Panc1 (cell line): ENCODE measurements at regions not wholly inside any gene's neighbourhood (a gene's known extent, or its start where the extent isn't known, plus 50 kb on each side); places are given as distances from the start of the nearest gene placed in this dataset.

Experiments
- ATAC-seq: fragments of 200-7000 bp; cut with Tn5 transposase; 2 replicates; pipeline ENCODE4 v1.9.1; 2020; ENCODE audit warnings: mild to moderate bottlenecking, moderate library complexity
- BruUV-seq: library from RNA; stranded (reverse); fragments of 400-500 nt; replicated peaks from 2 replicates; lab custom pipeline; 2021; lab: Mats Ljungman, UMichigan
- CTCF ChIA-PET: fragments of 300-600 bp; sonication (Branson Sonifier 250); formaldehyde crosslinking; loops from one replicate; lab custom pipeline; 2022; ENCODE audit warnings: antibody characterized with exemption; lab: Charles Lee
- POLR2A ChIA-PET: fragments of 300-600 bp; sonication (Branson Sonifier 250); formaldehyde crosslinking; loops from one replicate; lab custom pipeline; 2022; ENCODE audit warnings: antibody characterized with exemption; lab: Charles Lee
- DNase-seq: peaks from one replicate; pipeline ENCODE4 v3.0.0-alpha.2; 2010; ENCODE audit warnings: low read depth, low spot score
- H3K27ac ChIP-seq: 2 replicates; pipeline ENCODE4 v1.5.1; 2011; ENCODE audit warnings: mild to moderate bottlenecking, low read length, inconsistent platforms
- H3K27me3 ChIP-seq: fragments of 200-500 bp; sonication (Bioruptor generic); 2 replicates; pipeline ENCODE4 v1.6.0; 2014; ENCODE audit warnings: low read length, inconsistent platforms; ENCODE audit not compliant: control insufficient read depth, insufficient read depth
- H3K36me3 ChIP-seq: fragments of 200-500 bp; sonication (Bioruptor generic); 2 replicates; pipeline ENCODE4 v1.5.1; 2014; ENCODE audit warnings: inconsistent platforms, mild to moderate bottlenecking, low read length, moderate library complexity; ENCODE audit not compliant: control insufficient read depth, insufficient read depth
- H3K4me1 ChIP-seq: 2 replicates; pipeline ENCODE4 v1.5.1; 2011; ENCODE audit warnings: inconsistent platforms, mild to moderate bottlenecking, low read length, moderate library complexity; ENCODE audit not compliant: control insufficient read depth, insufficient read depth
- H3K4me3 ChIP-seq, 2 experiments: 2 replicates each; pipeline ENCODE4 v1.5.1; 2011 to 2012; ENCODE audit warnings: low read depth in 2 of 2, low read length in 2 of 2, mild to moderate bottlenecking in 2 of 2, inconsistent platforms in 1 of 2, moderate library complexity in 1 of 2
- H3K9me3 ChIP-seq: fragments of 200-500 bp; sonication (Bioruptor generic); 2 replicates; pipeline ENCODE4 v1.5.1; 2014; ENCODE audit warnings: low read depth, mild to moderate bottlenecking, inconsistent platforms, low read length, moderate library complexity; ENCODE audit not compliant: control insufficient read depth, insufficient read depth
- CTCF ChIP-seq: fragments of 450-650 bp; IDR thresholded peaks from 2 replicates; pipeline ENCODE4 v1.5.1; 2017; ENCODE audit warnings: mild to moderate bottlenecking
- POLR2AphosphoS5 ChIP-seq: IDR thresholded peaks from 2 replicates; pipeline ENCODE4 v1.6.1; 2012; ENCODE audit warnings: mild to moderate bottlenecking, low read depth, low read length, moderate library complexity
- REST ChIP-seq, 2 experiments: IDR thresholded peaks; 2 replicates each; pipeline ENCODE4 v1.6.1; 2011 to 2012; ENCODE audit warnings: low read depth in 2 of 2, control low read depth in 1 of 2, low read length in 1 of 2, mild to moderate bottlenecking in 1 of 2, moderate library complexity in 1 of 2; ENCODE audit not compliant: insufficient read depth in 1 of 2
- SIN3A ChIP-seq: IDR thresholded peaks from 2 replicates; pipeline ENCODE4 v1.6.1; 2012; ENCODE audit warnings: low read depth, mild to moderate bottlenecking, low read length, moderate library complexity, borderline replicate concordance; ENCODE audit not compliant: insufficient read depth
- TCF7L2 ChIP-seq: IDR thresholded peaks from 2 replicates; pipeline ENCODE4 v1.6.1; 2011; ENCODE audit warnings: mild to moderate bottlenecking, low read depth, low read length, inconsistent platforms
- in situ Hi-C: cut with HindIII; loops from 2 replicates; pipeline ENCODE4 v1.10.0; 2016; ENCODE audit warnings: low sequenced_read_pairs, low pct_unique_long_range_greater_than_20kb
- intact Hi-C: fragments of 100-400 bp; cut with micrococcal nuclease; formaldehyde crosslinking; loops from one replicate; pipeline ENCODE4 v1.10.0; 2022; ENCODE audit not compliant: unreplicated experiment

- ChIA-PET CTCF (no interaction called here), POLR2A (no interaction called here)
- Histone ChIP-seq H3K27ac (no peak overlapping the region), H3K4me3 (no peak overlapping the region), H3K36me3 (no peaks in the 10 kb centered on the region), H3K27me3 (no peaks in the 10 kb centered on the region), H3K4me1 (no peaks in the 10 kb centered on the region), H3K9me3 (no peaks in the 10 kb centered on the region)
- TF ChIP-seq POLR2AphosphoS5 (no peak), REST (IDR thresholded peaks at IDR 0.05; ENCODE audit: insufficient read depth in 1 of 2, low read depth in 2 of 2, low read length in 1 of 2) (no peak), CTCF (no peak)
- intact Hi-C loops = no loop called here
- DNase-seq = no peak
- in situ Hi-C loops = no loop called here
- BruUV-seq = no TSS peak
- no peak for ATAC-seq
Measured at GRCh38 chr19:21626091-21626490, 120.7 kb downstream of the ZNF429 start.

- no TSS peak for BruUV-seq
- POLR2A ChIA-PET = no interaction called here
- intact Hi-C loops = no loop called here
Measured at GRCh38 chr19:21622920-21623319, 117.5 kb downstream of the ZNF429 start.

More at GRCh38 chr19:21622920-21623319, 117.5 kb downstream of the ZNF429 start:
- in situ Hi-C loops = no loop called here
- no peak overlapping the region for H3K27ac ChIP-seq
- no peak for ATAC-seq
- no peak for TF ChIP-seq TCF7L2
- no peak for TF ChIP-seq SIN3A
- no peak for TF ChIP-seq REST (IDR thresholded peaks at IDR 0.05; ENCODE audit: insufficient read depth in 1 of 2, low read depth in 2 of 2, low read length in 1 of 2)
- TF ChIP-seq CTCF = no peak
- TF ChIP-seq POLR2AphosphoS5 = no peak
- H3K36me3 ChIP-seq = no peaks in the 10 kb centered on the region
- no peaks in the 10 kb centered on the region for H3K9me3 ChIP-seq
- H3K4me3 ChIP-seq = no peak overlapping the region
- H3K27me3 ChIP-seq = no peaks in the 10 kb centered on the region
- no peak for DNase-seq
- CTCF ChIA-PET = no interaction called here
- no peaks in the 10 kb centered on the region for H3K4me1 ChIP-seq
